HG03025 (cell line): ENCODE measurements at regions not wholly inside any gene's neighbourhood (a gene's known extent, or its start where the extent isn't known, plus 50 kb on each side); places are given as distances from the start of the nearest gene placed in this dataset.
"Not testable (repeated sequence)": the region's sequence is repeated elsewhere in the genome, so short reads cannot be mapped to it uniquely, and the experiment has no call there.

Experiments used
- ATAC-seq: cut with Tn5 transposase; IDR thresholded peaks from one replicate; pipeline ENCODE4 v1.9.1; 2021; ENCODE audit warnings: mild to moderate bottlenecking, moderate library complexity; ENCODE audit not compliant: unreplicated experiment, low FRiP score

- ATAC-seq: no peak
Observed at GRCh38 chr16:47873434-47873833, 282.4 kb downstream of the ABCC12 start.

- no peak for ATAC-seq
Observed at GRCh38 chr16:47872225-47872624, 283.6 kb downstream of the ABCC12 start.

DNA sequence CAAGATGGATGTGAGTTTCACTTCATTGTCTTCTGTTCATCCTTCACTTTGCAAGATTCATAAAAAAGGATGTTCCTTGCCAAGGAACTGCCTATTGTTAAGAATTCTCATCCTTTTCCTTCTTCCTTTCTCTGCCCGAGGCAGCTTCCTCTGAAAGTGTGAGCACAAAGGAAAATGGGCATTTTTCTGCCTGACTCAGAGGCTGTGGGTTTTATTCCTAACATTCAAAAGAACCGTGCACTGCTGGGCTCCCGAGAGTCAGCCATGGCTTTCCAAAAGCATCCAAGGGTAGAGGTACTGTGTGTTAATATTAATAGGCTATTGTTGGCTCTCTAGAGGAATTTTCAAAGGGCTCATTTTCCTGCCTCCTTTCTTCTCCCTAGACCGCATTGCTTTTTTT is 289.4 kb downstream of the ABCC12 start:
- no peak for ATAC-seq

- ATAC-seq: no peak
Observed at GRCh38 chr16:47865337-47865855, 290.4 kb downstream of the ABCC12 start.

DNA sequence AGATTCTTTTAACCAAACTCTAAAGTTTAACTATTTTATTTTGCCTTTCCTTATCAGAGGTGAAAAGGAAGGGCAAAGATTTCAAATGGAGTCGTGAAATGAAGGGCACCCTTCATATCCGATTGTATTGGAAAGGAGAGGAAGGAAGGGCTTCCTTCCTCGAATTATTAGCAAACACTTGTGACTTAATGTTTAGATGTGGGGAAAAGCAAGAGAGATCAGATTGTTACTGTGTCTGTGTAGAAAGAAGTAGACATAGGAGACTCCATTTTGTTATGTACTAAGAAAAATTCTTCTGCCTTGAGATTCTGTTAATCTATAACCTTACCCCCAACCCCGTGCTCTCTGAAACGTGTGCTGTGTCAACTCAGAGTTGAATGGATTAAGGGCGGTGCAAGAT is 291.5 kb downstream of the ABCC12 start:
- not testable (repeated sequence) for ATAC-seq

DNA sequence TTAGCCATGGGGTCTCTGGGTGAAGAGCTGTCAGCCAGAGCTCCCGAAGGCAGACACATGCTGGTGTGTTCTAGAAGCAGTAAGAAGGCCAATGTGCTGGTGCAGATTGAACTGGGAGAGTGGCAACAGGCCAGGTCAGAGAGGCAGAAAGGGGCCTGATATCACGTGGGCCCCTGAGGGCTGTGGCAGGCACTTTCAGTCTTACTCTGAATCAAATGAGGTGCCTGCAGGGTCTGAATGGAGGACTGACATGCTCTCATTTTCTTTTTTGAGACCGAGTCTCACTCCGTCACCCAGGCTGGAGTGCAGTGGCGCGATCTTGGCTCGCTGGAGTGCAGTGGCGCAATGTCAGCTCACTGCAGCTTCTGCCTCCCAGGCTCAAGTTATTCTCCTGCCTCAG is 293.8 kb downstream of the ABCC12 start:
- no peak for ATAC-seq

DNA sequence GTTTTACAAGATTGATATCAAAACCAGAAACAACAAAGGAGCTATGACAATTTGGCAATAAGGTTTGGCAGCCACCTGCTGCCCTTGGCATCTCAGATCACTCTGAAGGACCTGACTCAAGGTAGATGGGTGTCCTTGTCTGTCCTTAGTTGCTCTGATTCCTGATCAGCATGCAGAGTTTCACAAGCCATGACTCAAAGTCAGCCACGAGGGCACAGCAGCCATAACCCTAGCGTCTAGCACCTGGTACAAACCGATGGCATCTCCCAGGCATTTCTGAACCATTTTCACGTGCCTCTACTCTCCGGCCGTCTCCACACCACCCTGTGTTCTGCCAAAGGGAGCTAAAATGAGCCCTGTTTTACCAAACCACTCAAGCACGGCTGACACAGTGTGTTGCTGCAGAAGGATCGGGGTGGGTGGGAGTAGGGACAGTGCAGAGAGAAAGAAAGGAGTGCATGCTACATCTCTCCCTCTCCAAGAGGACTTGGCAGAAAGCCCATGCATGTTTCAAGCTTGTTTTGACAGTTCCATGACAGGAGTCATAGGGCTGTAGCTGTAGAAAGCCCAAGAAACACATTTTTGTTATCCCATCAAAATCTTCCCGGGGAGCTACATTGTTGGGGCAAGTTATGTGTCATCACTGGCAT is 297.3 kb downstream of the ABCC12 start:
- ATAC-seq: no peak

- ATAC-seq: no peak
Observed at GRCh38 chr16:47855431-47855830, 300.4 kb downstream of the ABCC12 start.

- ATAC-seq: no peak
Observed at GRCh38 chr16:47854737-47855136, 301.1 kb downstream of the ABCC12 start.

DNA sequence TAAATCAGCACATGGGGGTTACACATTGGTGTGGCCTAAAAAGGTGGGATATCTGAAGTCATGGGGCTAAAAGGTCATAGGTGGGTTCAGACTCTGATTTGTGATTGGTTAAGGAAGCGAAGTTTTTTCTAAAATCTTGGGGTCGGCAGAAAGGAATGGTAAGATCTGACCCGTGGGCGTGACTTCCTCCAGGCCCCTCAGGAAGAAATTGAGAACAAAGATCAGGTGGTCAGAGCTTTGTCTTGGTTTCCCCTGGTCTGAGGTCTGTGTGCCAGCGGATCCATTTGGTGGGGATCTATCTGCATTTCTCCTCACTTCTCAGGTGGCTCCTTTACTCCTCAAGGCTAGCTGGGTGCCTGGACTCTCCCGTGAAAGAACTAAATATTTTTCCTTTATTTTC is 302.8 kb downstream of the ABCC12 start:
- ATAC-seq: no peak

DNA sequence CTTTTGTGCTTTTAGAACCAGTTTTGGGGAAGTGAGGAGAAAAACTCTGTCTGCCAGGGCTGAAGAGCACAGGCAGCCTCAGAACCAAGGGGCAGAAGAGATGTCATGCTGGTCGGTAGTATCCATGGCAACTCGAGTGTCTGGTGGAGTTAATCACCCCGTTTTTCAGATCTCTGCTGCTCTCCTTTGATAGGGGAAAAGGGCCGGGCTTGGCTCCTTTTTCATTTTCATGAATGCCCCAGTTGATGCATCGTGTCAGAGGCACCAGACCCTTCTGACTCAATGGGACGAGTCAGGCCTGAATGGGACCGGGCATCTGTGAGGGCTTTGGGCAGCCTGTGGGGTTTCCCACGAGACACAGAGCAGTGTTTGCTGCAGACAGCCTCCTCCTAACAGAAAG is 304.6 kb downstream of the ABCC12 start:
- no peak for ATAC-seq

- ATAC-seq: no peak
Observed at GRCh38 chr16:47849736-47850135, 306.1 kb downstream of the ABCC12 start.

- ATAC-seq: no peak
Observed at GRCh38 chr16:47848421-47849109, 307.2 kb downstream of the ABCC12 start.

GRCh38 chr16:47847220-47847970 is 308.4 kb downstream of the ABCC12 start:
- ATAC-seq: no peak

- no peak for ATAC-seq
Observed at GRCh38 chr16:47834485-47835024, 321.2 kb downstream of the ABCC12 start.

DNA sequence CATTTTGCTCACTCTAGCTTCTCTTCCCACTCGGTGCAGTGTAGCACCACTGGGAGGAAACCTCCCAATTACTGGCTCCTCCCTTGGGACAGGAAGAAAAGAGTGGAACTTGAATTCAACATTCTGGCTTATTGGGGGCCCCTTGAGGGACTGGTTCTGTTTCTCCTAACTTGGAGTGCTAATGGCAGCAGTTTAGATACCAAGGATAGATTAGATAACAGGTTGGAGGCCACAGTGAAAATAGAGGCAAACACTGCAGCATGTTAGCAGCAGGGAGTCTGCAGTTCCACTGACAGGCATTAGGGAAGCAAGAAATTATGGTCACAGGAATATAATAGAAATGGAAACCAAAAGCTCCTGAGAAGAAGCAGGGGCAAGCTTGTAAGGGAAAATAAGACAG is 322.0 kb downstream of the ABCC12 start:
- ATAC-seq: no peak

DNA sequence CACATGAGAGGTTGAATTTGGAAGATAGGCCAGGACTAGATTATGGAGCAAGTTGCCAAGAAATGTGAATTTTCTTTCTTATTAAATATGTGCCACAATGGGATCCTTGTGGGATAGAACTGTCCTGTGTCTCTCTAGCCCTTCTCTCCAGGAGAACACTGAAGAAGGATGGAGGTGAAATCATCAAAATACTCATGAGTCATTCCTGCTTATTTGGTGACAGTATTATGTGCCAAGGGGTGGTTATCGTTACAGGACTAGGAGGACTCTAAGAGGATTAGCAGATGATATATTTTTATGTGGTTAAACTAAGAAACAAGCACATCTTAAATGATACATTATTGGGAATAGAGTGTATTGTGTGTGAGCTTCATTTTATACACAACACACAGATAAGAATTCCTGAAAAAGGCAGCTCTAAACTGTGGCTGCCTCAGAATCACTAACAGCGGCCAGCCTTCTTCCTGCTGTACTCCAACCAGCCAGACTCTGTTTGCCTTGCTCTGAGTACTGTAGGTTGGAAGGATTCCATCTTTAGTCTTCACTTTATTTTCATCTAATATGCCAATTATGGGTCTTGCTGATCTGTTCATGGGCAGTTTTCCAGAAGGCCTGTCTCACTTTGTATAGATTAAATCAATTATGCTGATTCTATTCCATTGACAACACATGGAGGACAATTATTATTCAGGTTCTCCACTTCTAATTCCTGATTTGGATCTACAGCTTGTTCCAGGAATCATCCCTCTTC is 325.8 kb downstream of the ABCC12 start:
- ATAC-seq: no peak

DNA sequence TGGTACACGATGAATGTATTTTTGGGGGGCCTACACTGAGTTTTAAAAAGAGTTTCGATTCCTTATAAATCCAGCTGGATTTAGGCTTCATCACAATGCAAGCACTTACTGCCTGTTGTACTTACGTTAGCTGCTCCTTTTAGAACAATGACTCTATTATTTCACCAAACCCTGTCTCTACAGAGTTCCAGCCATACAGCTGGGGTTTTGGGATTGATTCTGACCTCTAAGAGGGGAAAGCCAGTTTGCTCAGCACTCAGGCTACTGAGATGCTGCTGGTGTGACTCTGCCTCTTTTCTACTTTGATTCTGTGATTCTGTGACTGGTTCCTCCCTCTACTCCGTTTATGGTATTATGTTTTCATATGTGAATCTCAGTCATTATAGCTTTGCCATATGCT is 329.7 kb downstream of the ABCC12 start:
- ATAC-seq: no peak

DNA sequence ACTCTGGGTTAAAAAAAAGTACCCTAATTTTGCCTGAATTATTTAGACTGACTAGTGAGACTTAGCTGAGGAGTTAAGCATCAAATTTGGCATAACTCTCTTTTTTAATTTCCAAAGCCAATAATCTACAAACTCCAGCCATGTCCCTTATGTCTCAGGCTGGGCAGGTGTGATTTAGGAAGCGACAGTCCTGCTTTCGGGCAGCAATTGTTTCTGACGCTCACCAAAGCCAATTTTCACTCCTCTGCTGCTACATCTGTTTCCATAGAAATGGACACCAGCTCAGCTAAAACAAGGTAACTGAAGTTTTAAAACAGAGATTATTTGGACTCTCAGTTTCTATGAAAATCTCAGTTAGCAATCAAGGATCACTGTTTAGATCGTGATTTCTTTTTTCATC is 338.7 kb downstream of the ABCC12 start:
- ATAC-seq: no peak

DNA sequence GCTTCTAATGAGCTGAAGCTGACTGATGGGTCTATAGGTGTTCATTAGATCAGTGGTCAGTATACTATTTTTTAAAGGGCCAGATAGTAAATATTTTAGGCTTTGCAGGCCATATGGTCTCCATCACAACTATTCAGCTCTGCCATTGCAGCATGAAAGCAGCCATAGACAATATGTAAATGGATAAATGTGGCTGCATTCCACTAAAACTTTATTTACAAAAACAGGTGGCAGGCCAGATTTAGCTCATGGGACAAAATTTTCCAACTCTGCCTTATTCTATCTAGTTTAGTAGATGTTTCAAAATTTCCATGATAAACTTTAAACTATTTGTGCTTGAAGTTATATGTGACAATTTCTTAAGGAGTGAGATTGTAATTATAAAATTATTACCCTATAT is 339.3 kb downstream of the ABCC12 start:
- ATAC-seq: no peak
